ENCODE measurements at regions not wholly inside any gene's neighbourhood (a gene's known extent, or its start where the extent isn't known, plus 50 kb on each side); places are given as distances from the start of the nearest gene placed in this dataset.

- TF ChIP-seq POLR2A (IDR thresholded peaks at IDR 0.05; ENCODE audit: low read depth, low read length) (no peak), POLR2AphosphoS5 (IDR thresholded peaks at IDR 0.05; ENCODE audit: low read depth, low read length) (no peak), TAF1 (IDR thresholded peaks at IDR 0.05; ENCODE audit: low read depth, low read length) (no peak), SPI1 (IDR thresholded peaks at IDR 0.05; ENCODE audit: low read depth, low read length) (no peak), POU2F2 (IDR thresholded peaks at IDR 0.05; ENCODE audit: low read depth, low read length) (no peak)
Measured at GRCh38 chr18:8942021-8942908, 160.2 kb upstream of the NDUFV2 start.
